A673 (cell line): ENCODE measurements at regions not wholly inside any gene's neighbourhood (a gene's known extent, or its start where the extent isn't known, plus 50 kb on each side); places are given as distances from the start of the nearest gene placed in this dataset.

Experiments
- EZH2 ChIP-seq: fragments of 200-600 bp; sonication (generic); IDR thresholded peaks from 2 replicates; pipeline ENCODE4 v1.6.1; 2017; ENCODE audit warnings: borderline replicate concordance, low read depth, mild to moderate bottlenecking, mixed read lengths, antibody characterized with exemption, low read length; ENCODE audit not compliant: poor library complexity, severe bottlenecking
- TF ChIP-seq, protein P1 (sequence below): fragments of 300-800, 200-600 bp; sonication (generic); conservative IDR thresholded peaks from 2 replicates; pipeline ENCODE4 v1.5.1; 2017; ENCODE audit warnings: low read depth, mild to moderate bottlenecking, antibody characterized with exemption, low read length, moderate library complexity, mixed read lengths

DNA sequence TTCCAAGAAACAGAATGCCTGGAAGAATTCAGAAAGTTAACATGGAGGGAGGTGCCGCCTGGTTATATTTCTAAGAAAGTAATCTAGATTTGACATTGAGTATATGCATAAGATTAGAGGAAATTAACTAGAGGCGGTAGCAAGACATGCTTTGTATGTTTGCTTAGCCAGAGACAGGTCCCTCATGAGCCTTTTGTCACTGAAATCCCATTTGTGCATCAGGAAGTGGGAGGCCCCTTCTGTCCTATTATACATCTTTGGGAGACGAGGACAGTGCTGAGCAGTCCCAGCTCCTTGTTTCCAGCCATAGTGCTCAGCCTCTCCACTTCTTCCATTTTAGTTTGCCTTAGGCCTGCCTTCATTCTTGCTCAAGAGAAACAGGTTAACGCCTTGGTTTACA is 115.4 kb upstream of the LHCGR start:
- TF ChIP-seq, protein P1, sequence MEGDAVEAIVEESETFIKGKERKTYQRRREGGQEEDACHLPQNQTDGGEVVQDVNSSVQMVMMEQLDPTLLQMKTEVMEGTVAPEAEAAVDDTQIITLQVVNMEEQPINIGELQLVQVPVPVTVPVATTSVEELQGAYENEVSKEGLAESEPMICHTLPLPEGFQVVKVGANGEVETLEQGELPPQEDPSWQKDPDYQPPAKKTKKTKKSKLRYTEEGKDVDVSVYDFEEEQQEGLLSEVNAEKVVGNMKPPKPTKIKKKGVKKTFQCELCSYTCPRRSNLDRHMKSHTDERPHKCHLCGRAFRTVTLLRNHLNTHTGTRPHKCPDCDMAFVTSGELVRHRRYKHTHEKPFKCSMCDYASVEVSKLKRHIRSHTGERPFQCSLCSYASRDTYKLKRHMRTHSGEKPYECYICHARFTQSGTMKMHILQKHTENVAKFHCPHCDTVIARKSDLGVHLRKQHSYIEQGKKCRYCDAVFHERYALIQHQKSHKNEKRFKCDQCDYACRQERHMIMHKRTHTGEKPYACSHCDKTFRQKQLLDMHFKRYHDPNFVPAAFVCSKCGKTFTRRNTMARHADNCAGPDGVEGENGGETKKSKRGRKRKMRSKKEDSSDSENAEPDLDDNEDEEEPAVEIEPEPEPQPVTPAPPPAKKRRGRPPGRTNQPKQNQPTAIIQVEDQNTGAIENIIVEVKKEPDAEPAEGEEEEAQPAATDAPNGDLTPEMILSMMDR = no peak
- TF ChIP-seq EZH2 = no peak
